ENCODE measurements at regions not wholly inside any gene's neighbourhood (a gene's known extent, or its start where the extent isn't known, plus 50 kb on each side); places are given as distances from the start of the nearest gene placed in this dataset.

- WGBS, 2 donors, result 35 to 77% methylated on average over 1 to 2 of the region's 2 CpGs
- H3K27ac ChIP-seq, result no peak overlapping the region
- no peaks in the 10 kb centered on the region for H3K27me3 ChIP-seq
- intact Hi-C loops (cut with DNase I), result no loop called here
- no peak for DNase-seq
- H3K4me3 ChIP-seq (replicated peaks in 1 of 3), result no peak overlapping the region
- no peaks in the 10 kb centered on the region for H3K4me1 ChIP-seq
- H3K36me3 ChIP-seq, result no peaks in the 10 kb centered on the region
- no peaks in the 10 kb centered on the region for H3K9me3 ChIP-seq
- TF ChIP-seq CTCF (IDR thresholded peaks at IDR 0.05) (no peak), POLR2A (IDR thresholded peaks at IDR 0.05) (no peak)
Observed at GRCh38 chr1:168888418-168888817, 159.4 kb upstream of the DPT start.

- Histone ChIP-seq H3K36me3 (no peaks in the 10 kb centered on the region), H3K4me1 (no peaks in the 10 kb centered on the region), H3K27me3 (no peaks in the 10 kb centered on the region), H3K4me3 (replicated peaks in 1 of 3) (no peak overlapping the region), H3K9me3 (no peaks in the 10 kb centered on the region), H3K27ac (no peak overlapping the region)
- no peak for TF ChIP-seq CTCF (IDR thresholded peaks at IDR 0.05)
- TF ChIP-seq POLR2A (IDR thresholded peaks at IDR 0.05), result no peak
- intact Hi-C loops (cut with DNase I), result no loop called here
- WGBS, 2 donors, result 78 to 81% methylated on average over 3 of the region's 3 CpGs
- no peak for DNase-seq
Observed at GRCh38 chr1:168892931-168893330, 163.9 kb upstream of the DPT start.

GRCh38 chr1:168893359-168893801, 164.4 kb upstream of the DPT start:
- DNase-seq, result no peak
- no peaks in the 10 kb centered on the region for H3K9me3 ChIP-seq
- TF ChIP-seq POLR2A (IDR thresholded peaks at IDR 0.05) (no peak), CTCF (IDR thresholded peaks at IDR 0.05) (no peak)
- H3K36me3 ChIP-seq, result no peaks in the 10 kb centered on the region
- intact Hi-C loops (cut with DNase I), result no loop called here
- no peak overlapping the region for H3K27ac ChIP-seq
- H3K27me3 ChIP-seq, result no peaks in the 10 kb centered on the region
- no peaks in the 10 kb centered on the region for H3K4me1 ChIP-seq
- WGBS, 2 donors, result 74 to 84% methylated on average over 3 of the region's 3 CpGs
- no peak overlapping the region for H3K4me3 ChIP-seq (replicated peaks in 1 of 3)

DNA sequence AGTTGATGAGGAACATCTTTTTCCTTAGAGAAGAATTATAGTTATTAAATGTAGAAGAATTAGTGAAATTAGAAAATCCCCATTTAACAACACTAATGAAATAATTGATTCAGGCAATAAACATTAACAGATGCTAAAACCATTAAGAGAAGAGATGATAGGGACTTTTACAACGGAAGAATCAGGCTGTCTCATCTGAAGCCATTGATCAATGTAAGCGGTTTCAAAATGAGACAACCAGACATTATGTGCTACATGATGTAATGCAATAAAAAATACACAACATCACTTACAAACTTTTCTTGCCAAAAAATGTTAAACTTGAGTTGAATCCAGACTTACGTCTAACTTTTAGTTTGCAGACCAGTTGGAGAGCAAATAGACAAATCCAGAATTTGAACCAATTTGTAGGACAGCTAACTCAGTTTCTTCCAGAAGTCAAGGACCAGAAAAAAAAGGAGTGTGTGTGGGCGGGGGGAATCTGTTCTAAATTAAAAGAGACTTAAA, 165.4 kb upstream of the DPT start:
- 68 to 69% methylated on average over 4 of the region's 4 CpGs for WGBS, 2 donors
- TF ChIP-seq POLR2A (IDR thresholded peaks at IDR 0.05), result no peak
- no peak for TF ChIP-seq CTCF (IDR thresholded peaks at IDR 0.05)
- Histone ChIP-seq H3K4me3 (replicated peaks in 1 of 3) (no peak overlapping the region), H3K9me3 (no peaks in the 10 kb centered on the region), H3K36me3 (no peaks in the 10 kb centered on the region), H3K27me3 (no peaks in the 10 kb centered on the region), H3K4me1 (no peaks in the 10 kb centered on the region), H3K27ac (no peak overlapping the region)
- no peak for DNase-seq
- intact Hi-C loops (cut with DNase I), result no loop called here

GRCh38 chr1:168897249-168897648, 168.2 kb upstream of the DPT start:
- H3K36me3 ChIP-seq, result no peaks in the 10 kb centered on the region
- H3K4me1 ChIP-seq, result no peaks in the 10 kb centered on the region
- H3K27me3 ChIP-seq, result no peaks in the 10 kb centered on the region
- H3K9me3 ChIP-seq, result no peaks in the 10 kb centered on the region
- no peak overlapping the region for H3K4me3 ChIP-seq (replicated peaks in 1 of 3)
- WGBS, 2 donors, result 86 to 93% methylated on average over 2 of the region's 2 CpGs
- DNase-seq, result no peak
- TF ChIP-seq CTCF (IDR thresholded peaks at IDR 0.05) (no peak), POLR2A (IDR thresholded peaks at IDR 0.05) (no peak)
- H3K27ac ChIP-seq, result no peak overlapping the region
- intact Hi-C loops (cut with DNase I), result no loop called here
